Stromal cell of bone marrow (primary cell): ENCODE measurements at regions not wholly inside any gene's neighbourhood (a gene's known extent, or its start where the extent isn't known, plus 50 kb on each side); places are given as distances from the start of the nearest gene placed in this dataset.
"Not testable (repeated sequence)": the region's sequence is repeated elsewhere in the genome, so short reads cannot be mapped to it uniquely, and the experiment has no call there.

Source experiments
- DNase-seq: peaks from one replicate; pipeline ENCODE4 v3.0.0-alpha.2; 2012; ENCODE audit warnings: low read depth

- DNase-seq, result no peak
Observed at GRCh38 chr3:24687671-24688070, 193.0 kb upstream of the THRB start.

GRCh38 chr3:24688446-24689148 is 193.9 kb upstream of the THRB start:
- DNase-seq, result no peak

GRCh38 chr3:24689353-24689752 is 194.7 kb upstream of the THRB start:
- DNase-seq, result no peak

DNA sequence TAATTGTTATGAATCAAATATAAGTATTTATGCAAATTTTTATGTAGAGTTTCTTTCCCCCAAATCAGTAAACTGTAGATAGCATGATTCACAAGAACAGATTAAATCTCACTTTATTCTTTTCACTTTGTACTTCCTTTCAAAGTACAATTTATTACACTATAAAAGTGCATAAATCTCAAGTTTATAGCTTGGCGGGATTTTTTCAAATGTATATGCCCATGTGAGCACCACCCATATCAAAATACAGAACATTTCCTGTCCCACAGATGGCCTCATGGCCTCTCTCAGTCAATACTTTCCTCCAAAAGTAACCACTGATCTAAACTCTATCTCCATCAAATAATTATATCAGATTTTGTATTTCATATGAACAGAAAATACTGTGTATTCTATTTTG is 196.1 kb upstream of the THRB start:
- DNase-seq, result no peak

GRCh38 chr3:24699078-24699477 is 204.4 kb upstream of the THRB start:
- DNase-seq, result not testable (repeated sequence)

DNA sequence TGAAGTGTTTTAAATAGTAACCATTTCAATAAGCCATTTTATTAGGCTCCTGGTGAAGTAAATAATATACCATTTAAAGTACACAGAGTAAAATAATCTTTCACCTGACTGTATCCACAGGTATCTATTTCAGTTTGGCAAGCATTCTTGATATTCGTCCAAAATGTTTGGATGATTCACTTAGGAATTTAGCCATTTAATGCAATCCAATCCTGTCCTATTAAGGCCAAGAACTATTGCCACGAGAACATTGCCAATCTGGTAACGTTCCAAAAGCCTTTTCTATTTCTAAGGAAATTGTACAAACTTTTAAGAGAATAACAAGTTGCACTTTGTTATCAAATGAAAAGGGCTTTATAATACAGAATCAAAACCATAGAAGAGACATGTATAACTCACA is 209.8 kb upstream of the THRB start:
- peak; percentile 24 for DNase-seq

DNA sequence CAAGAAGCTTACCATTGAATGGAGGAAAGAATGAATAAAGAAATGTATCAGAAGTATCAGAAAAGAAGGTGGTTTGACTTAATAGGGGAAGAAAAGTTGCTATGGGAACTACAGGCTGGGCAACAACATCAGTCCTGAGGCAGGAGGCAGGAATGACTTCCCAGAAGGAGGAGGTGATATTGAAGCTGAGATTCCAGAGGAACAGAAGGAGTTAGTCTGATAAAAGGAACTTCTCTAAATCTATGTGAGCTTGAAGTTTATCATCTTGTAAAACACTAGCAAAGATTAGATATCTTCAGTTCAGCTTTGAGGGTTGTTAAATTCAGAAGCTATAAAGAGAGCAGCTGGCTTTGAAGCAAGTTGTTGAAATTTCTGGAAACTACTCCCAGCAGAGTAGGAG is 213.3 kb upstream of the THRB start:
- DNase-seq, result no peak

- DNase-seq, result peak; percentile 56
Observed at GRCh38 chr3:24709956-24710355, 215.3 kb upstream of the THRB start.

DNA sequence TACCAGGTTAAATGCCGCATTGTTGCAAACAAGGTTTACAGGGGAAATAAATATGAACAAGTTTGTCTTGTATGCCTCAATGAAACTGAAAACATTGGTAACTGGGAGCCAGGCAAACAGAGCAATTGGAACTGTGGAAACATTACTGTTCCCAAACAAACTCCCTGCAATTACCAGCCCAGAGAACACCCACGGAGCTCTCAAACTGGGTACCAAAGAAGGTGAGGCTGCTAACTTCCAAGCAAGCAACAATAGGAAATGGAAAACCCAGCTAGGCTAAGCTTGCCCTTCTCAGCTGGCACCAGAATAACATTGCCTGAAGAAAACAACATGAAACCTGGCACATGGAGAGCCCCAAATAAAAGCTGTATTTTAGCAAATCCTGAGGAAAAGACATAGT is 218.9 kb upstream of the THRB start:
- no peak for DNase-seq

- no peak for DNase-seq
Observed at GRCh38 chr3:24714436-24714835, 219.8 kb upstream of the THRB start.

DNA sequence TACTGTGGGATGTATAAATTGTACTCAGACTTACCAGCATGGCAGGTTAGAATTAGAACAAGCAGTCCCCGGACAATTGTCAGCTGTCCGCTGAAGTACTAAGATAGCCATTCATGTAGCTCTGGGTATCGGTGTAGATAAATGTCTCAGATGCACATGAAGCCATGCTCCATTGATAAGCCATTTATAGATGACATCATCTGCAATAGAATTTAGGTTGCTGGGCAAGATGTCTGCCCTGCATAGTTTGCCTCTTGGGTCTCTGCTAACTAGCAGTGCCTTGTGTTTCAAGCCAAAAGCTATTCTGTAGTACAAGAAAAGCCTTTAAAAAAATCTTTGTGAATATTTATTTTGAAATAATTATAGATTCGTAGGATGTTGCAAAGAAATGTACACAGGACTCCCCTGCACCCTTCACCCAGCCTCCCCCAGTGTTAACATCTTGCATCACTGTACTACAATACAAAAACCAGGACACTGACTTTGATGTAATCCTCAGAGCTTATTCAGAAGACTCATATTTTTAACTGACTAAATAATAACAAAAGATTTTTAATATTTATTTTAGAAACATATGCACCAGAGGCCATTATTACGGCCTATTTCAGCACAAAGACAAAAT is 220.6 kb upstream of the THRB start:
- no peak for DNase-seq

GRCh38 chr3:24722087-24722486 is 227.4 kb upstream of the THRB start:
- no peak for DNase-seq

DNA sequence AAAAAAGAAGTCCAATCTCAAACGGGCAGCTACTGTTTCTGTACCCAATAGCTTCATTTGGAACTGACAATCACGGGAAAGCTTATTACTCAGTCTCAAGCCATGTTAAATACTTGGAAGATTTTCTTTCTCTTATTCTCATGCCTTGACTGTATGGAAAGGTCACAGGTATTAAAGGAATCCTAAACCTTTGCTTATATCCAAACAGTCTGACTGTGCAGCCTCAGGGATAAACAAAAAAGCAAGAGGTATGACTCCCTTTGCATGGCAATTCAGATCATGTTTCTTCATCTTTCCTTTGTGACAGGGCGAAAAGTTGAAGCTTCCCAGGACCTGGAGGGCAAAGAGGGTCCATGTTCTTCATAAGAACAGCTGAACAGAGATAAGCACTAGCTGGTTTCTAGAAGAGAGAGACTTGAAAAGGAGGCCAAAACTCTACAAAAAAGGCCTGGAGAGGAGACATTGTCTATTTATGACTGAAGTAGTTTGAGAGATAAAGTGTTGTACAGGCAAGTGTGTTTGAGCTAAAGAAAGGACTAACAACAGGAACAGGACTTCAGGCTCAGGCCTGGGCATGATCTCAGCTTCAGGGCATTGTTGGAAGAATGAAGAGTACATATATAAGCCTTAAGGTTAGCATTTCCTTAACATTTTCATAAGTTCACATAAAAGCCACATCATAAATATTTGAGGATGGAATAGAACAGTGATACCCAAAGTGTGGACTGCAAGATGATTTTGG is 231.0 kb upstream of the THRB start:
- no peak for DNase-seq

GRCh38 chr3:24726423-24726822 is 231.8 kb upstream of the THRB start:
- DNase-seq, result no peak

- no peak for DNase-seq
Observed at GRCh38 chr3:24730173-24730572, 235.5 kb upstream of the THRB start.

DNA sequence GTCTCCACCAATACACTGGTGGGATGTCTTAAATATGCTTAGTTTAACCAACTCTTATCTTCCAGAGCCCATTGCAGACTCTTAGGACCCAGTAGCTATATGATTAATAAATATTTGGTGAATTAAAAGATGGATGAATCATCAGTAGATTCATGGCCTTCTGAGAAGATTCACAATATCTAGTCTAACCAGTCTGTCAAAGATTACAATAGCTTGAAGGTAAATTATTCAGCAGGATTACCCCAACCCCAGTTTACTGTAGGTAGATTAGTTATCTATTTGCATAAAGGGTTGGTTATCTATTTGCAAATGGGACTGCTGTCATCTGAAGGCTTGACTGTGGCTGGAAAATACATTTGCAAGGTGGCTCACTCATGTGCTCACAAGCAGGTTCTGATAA is 239.4 kb upstream of the THRB start:
- DNase-seq, result no peak

GRCh38 chr3:24736701-24737100 is 242.1 kb upstream of the THRB start:
- no peak for DNase-seq

GRCh38 chr3:24740326-24740725 is 245.7 kb upstream of the THRB start:
- DNase-seq, result no peak

DNA sequence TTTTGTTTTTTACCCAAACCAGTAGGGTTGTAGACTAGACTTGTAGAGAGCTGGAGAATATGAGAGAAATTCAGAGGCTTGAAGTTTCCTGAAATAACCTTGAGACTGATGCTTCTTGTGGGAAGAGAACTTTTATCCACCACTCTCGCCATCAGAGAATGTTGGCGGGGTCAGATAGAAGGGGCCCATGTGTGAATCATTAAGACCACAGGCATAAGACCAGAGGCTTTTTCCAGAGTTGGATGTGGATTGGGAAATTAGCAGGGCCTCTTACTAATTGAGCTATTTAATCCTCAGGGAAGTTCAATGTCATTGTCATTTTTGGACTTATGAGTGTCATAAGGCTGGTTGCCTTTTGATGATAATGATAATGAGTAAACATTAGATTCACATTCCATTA is 246.9 kb upstream of the THRB start:
- DNase-seq, result no peak

GRCh38 chr3:24748520-24748919 is 253.9 kb upstream of the THRB start:
- DNase-seq, result no peak

- DNase-seq, result no peak
Observed at GRCh38 chr3:24751020-24751419, 256.4 kb upstream of the THRB start.

GRCh38 chr3:24756101-24756888 is 261.6 kb upstream of the THRB start:
- no peak for DNase-seq

- no peak for DNase-seq
Observed at GRCh38 chr3:24763393-24763792, 268.7 kb upstream of the THRB start.
